ENCODE measurements at regions not wholly inside any gene's neighbourhood (a gene's known extent, or its start where the extent isn't known, plus 50 kb on each side); places are given as distances from the start of the nearest gene placed in this dataset.

DNA sequence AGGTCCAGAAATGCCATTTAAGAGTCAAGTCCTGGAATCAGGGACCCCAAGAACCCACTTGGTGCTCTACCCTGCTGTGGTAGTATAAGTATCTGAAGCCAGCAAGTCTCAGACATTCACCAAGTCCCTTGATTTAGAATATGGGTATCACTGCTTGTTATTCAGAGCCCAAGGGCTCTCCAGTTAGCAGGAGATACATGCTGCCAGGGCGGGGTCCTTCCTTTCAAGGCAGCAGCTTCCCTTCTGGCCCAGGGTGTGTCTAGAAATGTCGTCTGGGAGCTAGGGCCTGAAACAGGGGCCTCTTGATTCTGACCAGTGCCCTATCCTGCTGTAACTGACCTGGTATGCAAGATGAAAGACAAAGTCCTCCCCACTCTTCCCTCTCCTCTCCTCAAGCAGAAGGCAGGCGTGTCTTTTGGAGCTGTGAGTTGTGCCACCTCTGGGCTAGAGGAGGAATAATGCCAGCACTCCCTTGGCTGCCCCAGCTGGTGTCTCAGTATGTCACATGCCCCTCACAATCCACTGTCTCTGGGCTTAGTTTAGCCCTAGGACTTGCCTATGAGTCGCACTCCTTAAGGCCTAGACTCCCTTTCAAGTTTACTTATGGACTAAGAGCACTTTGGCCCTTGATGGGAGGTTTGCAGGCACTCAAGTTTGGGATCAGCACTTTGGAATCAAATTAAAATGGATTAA lies 200.2 kb downstream of the MRPL39 start:
- TF ChIP-seq EZH2 (IDR thresholded peaks at IDR 0.05; ENCODE audit: insufficient read depth, poor library complexity, severe bottlenecking) (no peak), EZH2phosphoT487 (IDR thresholded peaks at IDR 0.05; ENCODE audit: insufficient read depth, low read depth) (no peak)

All from GM23248 (cell line).